ENCODE measurements at regions not wholly inside any gene's neighbourhood (a gene's known extent, or its start where the extent isn't known, plus 50 kb on each side); places are given as distances from the start of the nearest gene placed in this dataset.

DNA sequence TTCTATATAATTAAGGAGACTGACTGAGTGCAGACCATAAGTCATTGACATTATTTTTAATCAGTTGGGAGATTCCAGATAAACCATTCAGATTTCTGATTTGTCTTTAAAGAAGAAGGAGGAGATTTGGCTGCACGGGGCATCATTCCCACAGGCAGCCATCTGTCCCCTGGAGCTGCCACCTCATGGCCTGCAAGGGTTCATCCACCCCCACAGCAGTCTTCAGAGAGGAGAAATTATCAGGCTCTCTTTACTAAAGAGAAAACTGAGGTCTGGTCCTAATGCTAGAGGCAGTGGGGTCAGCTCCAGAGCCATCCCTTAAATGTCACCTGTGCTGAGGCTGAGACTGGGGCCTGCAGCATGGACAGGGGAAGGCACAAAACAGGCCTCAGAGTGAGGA lies 501.3 kb upstream of the SULF2 start:
- TF ChIP-seq, protein P1, sequence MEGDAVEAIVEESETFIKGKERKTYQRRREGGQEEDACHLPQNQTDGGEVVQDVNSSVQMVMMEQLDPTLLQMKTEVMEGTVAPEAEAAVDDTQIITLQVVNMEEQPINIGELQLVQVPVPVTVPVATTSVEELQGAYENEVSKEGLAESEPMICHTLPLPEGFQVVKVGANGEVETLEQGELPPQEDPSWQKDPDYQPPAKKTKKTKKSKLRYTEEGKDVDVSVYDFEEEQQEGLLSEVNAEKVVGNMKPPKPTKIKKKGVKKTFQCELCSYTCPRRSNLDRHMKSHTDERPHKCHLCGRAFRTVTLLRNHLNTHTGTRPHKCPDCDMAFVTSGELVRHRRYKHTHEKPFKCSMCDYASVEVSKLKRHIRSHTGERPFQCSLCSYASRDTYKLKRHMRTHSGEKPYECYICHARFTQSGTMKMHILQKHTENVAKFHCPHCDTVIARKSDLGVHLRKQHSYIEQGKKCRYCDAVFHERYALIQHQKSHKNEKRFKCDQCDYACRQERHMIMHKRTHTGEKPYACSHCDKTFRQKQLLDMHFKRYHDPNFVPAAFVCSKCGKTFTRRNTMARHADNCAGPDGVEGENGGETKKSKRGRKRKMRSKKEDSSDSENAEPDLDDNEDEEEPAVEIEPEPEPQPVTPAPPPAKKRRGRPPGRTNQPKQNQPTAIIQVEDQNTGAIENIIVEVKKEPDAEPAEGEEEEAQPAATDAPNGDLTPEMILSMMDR (conservative IDR thresholded peaks at IDR 0.05; ENCODE audit: low read length), result no peak
- TF ChIP-seq EZH2phosphoT487 (IDR thresholded peaks at IDR 0.05; ENCODE audit: borderline replicate concordance), result no peak
